Non-pigmented ciliary epithelial cell (primary cell): ENCODE measurements at regions not wholly inside any gene's neighbourhood (a gene's known extent, or its start where the extent isn't known, plus 50 kb on each side); places are given as distances from the start of the nearest gene placed in this dataset.

ENCODE experiments used
- DNase-seq: peaks from one replicate; pipeline ENCODE4 v3.0.0-alpha.2; 2010; ENCODE audit warnings: low read depth

DNA sequence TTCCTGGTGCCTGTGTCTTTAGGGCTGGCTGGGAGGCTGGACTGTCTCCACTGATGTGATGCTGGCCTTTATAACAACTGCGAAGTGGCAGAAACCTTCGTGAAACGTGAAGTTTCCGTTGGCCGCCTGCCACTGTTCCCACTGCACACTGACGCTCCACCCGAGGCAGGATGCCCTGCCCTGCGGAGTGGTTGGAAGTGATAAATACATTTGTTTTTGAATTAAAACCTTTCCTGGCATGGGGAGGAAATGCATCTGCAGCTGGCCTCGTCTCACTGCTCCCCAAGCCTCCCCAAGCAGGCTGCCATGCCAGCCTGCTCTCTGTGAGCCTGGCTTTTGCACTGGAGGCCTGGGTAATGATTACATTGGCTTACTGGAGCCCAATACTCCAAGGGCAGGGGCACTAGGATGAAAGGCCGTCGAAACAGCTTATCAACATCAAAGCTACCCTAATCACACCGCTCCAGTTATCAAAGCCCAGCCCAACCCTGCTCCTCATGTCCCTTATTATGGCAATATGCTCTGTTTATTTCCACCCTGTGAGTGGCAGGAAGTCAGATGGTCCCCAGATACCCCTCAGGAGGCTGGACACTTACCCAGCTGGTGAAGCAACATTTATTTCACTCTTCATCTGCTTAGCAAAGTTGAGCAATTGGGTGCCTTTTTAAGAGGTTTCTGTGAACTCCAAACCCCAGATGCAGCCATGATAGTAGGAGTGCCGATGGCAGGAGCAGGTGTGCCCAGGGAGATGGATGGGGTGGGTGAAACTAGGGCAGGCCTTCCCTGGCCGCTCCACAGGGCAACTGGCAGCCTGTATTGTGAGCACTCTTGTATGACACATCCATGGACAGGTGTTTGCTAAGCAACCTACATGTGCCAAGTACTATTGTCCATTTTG, 97.4 kb upstream of the ITGA6 start:
- no peak for DNase-seq

DNA sequence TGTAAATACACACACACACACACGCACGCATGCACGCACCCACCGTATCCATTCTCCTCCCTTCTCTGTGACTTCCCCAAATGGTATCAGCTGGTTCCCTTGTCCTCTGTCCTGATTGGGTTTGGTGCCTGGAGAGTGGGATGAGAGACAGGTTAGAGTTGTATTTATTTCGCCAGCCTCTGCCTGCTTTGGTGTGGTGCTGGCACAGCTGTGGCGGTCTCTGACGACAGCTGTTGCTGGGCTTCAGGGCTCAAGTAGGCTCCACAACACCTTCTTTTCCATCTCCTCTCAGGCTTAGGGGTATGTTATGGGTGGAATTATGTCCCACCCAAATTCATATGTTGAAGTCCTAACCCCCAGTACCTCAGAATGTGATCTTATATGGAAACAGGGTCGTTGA, 94.9 kb upstream of the ITGA6 start:
- DNase-seq, result no peak

DNA sequence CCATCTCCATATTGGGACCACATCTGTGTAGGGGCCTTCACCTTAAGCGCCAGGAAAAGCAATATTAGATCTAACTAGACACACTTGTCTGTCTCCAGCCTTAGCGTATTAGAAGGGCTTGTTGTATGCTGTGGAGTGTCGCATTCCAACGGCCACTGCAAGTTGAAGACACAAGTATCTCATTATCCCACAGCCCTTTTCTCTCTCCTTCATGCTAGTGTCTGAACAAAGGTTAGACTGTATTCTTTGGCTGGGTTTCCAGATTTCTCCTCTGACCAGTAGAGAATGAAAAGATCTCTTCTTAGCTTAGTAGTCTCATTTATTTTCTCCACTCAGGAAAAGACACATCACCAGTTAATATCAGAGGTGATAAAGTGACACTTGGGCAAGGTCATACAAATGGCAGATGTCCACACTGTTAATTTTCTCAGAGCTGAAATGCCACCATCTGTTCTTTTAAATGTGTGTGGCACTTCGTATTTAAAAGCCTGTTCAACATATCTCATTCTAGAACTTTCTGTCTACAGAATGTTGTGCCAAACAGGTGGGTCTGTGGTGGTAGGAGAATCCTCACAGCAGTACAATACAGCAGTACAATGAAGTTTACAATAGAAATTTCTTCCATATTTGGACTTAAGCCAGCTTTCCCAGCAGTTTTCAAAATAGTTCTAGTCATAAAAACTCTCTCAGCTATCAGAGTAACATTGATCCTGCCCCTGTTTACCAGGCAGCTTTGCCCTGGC, 94.0 kb upstream of the ITGA6 start:
- DNase-seq, result no peak

DNA sequence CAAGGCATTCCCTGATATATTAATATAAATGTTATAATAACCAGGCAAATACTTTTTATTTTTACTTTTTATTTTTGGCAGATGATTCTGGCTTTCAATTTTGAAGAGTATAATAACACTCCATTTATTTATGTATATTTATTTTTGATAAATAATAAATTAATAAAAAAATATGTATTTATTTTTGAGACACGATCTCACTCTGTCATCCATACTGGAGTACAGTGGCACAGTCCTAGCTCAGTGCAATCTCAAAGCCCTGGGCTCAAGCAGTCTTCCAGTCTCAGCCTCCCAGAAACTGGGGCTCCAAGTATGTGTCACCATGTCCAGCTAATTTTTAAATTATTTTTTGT, 93.4 kb upstream of the ITGA6 start:
- DNase-seq, result no peak

DNA sequence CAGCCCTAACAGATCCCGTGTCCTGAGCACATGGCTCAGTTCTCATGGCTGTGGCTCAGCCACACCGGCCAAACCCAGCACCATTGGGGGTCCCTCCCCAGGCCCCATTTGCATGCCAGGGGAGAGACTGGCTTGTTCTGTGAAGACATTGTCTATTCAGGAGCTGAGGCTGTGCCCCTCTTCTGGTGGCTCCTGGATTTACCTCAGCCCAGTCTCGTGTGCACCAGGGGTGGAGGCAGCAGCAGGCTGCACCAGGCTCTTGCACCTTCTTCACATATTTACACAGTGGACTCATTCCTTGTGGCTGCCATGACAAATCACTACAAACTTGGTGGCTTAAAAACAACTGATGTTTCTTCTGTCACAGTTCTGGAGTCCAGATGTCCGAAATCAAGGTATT, 92.4 kb upstream of the ITGA6 start:
- DNase-seq, result no peak

DNA sequence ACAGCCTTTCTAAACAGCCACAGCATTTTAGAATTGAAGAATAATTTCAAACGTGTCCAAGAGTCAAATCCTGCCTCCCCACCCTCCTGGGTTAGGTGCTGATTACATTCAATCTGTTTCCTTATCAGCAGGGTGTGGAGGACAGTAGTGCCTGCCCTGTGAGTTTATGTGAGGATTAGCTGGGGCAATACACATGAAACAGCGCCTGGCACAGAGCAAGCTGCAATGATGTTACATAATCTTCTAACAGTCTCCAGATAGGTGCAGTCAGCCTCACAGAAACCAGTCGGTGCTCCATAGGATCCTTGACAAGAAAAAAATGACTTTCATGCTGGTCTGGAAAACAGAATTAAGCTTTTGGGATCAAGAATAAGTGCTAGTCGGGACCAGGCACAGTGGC, 91.7 kb upstream of the ITGA6 start:
- no peak for DNase-seq

DNA sequence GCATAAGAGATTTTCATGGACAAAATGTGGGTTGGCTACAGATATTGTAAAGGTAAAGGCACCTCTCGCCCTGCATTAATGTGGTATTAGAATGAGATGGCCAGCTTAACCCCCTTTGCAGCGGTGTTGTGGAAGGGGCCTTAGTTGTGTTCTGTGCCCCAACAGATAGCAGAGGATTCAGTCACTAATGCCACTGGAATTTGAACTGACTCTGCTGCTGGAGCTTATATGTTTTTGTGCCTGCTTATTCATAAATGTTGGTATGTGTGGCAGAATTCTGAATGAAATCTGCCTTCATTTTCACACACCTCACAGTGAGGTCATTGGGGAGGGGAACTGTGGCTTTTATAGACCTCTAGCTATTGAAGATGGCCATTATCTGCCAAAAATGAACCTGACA, 90.7 kb upstream of the ITGA6 start:
- no peak for DNase-seq

DNA sequence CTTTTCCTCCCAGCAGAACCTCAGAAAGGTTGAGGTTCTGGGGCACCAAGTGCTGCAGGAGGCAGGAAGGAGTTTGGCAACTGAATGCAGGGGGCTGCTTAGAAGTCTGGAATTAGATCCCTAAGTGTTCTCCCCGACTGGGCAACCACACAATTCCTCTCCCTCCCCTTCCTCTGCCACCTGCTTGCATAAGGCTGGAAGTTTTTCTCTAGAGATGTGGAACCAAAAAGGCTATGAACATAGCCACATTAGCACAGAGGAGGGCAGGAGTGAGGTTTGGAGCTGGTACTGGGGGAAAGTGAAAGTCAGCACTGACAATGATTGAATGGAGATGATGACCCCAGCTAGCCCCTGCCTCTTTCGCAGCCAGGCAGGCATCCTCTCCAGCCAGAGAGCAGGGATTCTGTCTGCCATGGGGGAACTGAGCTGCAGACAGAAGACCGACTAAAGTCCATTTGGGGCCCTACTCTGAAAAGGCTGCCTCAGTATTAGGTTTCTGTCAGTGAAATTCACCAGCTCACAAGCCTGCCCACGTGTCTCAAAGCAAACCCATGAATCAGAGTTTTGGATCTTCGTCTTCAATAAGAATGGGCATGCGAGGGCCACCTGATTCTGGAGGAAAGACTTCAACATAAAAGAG, 87.9 kb upstream of the ITGA6 start:
- no peak for DNase-seq

DNA sequence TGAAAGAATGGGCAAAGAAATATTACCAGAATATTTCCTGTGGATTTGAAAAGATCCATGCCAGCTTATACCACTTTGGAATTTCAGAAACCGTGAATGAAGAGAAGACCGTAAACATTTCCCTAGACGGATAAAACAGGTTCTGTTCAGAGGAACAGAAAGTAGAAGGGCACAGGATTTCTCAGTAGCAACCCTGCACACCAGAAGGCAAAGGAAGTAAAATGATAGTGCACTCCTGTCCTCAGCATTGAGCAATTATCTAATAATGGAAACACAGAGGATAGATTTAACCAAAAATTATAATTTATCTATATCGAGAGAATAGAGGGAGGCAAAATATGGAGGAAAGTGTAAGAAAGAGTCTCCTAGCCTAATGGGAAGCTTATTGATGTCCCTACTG, 87.0 kb upstream of the ITGA6 start:
- DNase-seq, result no peak

DNA sequence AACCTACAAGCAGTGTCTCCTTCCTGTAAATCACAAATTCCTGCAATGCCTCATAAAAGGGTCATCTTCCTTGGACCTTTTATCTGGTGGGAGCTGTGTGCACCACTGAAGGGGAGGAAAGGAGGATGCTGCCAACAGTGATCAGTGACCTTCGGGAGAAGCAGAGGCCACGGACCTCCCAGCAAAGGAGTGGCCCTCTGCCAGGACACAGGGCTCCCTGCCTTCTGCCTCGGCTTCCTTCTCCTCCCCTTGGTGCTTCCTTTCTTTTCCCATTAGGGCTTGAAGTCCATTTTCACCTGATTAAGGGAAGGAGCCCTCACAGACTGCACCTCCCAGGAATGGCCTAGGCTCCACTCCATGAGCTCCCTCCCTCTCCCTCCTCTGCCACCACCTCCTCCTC, 85.3 kb upstream of the ITGA6 start:
- no peak for DNase-seq

DNA sequence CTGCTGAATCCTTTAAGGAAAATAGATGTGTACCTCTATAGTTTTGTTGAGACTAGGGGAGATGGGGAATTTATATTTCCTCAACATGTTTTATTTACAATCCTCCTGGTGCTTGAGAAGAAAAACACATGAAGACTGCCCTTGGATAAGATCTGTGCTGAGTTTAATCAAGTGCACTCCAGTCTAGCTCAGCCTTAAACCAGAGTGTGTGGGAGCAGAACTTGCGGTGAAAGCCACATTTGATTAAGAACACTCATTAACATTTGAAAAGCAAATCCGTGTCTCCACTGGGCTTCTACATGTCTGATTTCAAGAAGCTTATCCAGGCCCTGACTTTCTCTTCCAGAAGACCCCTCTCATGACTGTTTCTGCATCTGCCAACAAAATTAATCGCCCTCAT, 84.8 kb upstream of the ITGA6 start:
- DNase-seq, result no peak

DNA sequence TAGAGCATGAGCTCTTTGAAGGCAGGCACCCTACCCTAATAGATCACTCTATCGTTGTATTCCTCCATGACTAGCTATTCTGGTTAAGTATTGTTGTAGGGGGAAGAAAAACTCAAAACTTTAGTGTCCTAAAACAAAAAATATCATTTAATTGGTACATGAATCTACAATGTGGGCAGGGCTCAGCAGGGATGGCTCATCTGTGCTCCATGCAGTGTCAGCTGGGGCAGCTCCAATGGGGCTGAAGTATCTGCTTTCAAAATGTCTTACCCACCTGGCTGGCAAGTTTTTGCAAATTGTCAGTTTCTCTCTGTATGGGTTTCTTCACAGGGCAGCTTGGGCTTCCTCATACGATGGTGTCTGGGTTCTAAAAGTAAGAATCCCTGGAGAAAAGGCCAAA, 83.2 kb upstream of the ITGA6 start:
- DNase-seq, result no peak

DNA sequence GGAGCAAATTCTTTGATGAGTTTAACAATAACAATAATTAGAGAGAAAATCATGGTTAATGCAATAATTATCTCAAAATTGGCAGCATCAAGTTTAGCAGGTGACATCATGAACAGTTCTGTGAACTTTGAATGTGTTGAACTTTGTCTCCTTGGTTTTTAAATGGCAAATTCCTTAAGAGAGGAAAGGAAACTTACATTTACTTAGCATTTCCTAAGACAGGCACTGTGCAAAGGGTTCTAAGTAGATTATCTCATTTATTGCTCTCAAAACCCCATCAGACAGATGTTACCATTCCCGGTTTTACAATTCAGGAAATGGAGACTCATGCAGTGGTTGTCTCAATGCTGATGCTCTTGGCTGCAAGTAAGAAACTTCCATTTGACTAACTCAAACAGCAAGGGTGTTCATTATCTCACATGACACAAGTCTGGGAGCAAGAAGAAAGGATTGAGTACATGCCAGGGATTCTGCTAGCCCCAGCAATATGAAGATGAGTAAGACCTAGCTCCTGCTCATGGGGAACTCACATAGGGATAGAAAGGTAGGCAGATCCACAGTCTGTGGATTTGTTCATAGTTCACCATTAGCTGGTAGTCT, 81.3 kb upstream of the ITGA6 start:
- DNase-seq, result no peak

DNA sequence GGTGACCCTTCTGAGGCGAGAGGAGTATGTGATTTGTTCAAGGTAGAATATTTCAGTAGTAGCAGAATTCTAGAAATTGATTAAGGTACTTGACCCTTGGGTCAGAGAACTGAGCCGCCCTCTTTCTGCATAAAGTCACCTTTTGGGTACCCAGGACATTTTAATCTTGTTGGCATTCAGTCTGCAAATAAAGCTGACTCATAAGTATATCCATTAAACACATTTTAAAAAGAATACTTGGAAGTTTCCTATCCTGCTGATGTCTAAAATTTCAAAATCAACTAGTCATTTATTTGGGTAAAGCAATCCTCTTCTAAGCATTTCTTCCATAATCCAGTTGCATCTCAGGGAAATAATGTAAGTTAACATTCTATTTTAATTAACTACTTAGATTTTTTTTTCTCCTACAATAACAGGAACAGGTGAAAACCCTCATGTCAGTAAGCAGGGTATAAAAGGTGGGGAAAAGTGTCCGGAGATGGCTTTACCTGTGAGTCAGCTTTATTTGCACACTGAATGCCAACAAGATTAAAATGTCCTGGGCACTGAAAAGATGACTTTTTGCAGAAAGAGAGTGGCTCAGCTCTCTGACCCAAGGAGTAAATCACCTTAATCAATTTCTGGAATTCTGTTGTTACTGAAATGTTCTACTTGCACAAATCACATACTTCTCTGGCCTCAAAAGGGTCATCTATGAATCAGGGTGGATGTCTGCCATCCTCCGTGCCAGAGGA, 78.7 kb upstream of the ITGA6 start:
- no peak for DNase-seq

DNA sequence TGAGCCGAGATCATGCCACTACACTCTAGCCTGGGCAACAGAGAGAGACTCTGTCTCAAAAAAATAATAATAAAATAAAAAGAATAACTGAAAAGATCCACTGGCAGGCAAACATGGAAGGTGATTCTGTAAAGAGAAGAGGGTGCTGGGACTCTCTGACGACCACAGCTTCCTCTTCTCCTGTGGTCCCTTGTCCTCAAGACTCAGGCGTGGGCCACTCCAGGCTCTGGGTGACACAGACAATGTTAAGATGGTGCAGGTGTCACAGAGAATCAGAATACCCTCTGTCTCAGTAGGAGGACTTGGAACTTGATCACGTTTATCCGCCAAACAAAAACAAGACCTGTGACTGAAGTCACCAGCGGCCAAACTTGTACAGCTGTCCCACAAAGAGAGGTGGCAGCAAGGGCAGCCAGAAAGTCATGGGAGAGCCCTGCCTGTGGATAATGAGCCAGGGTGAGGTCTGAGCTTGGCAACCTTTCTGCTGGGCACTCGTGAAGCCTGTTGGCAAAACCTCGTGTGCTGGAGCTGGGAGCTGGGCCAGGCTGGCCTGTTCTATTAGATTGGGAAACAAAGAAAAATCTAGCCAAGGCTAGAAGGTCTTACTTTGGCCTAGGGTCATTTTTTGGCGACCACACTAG, 76.4 kb upstream of the ITGA6 start:
- DNase-seq, result no peak

DNA sequence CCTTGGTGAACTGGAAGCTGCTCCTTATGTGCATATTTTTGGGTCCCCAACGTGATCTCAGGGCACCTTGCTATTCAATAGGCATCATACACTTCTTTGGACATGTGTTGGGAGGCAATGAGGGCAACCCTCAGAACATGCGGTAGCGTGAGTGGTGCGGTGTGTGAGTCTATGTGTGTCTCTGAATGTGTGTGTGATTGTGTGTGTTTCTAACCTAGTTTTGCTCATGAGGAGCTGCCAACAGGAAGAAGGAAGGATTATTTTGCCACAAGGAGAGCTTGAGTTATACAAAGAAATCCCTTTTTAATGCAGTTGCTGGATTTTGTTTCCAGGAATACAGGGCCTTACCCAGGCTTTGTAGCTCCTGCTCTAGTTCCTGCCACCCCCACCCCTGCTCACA, 75.8 kb upstream of the ITGA6 start:
- no peak for DNase-seq

DNA sequence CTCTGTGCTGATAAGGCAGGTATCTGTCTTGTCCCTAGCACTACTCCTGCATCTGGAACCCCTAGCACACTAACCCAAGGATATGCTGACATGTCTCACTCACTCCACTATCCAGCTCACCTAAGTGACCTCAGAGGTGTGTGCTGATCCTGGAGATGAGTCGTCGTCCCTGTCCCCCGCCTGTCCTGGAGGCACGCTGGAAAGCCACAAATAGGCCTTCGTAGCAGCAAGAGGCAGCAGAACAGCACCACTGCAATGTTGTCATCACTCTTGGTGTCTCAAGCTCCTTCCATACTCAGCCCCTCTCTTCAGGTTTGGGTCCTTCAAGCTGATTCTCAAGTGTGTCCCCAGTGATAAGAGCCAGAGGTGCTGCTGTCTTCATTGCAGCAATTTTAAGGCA, 73.0 kb upstream of the ITGA6 start:
- no peak for DNase-seq

DNA sequence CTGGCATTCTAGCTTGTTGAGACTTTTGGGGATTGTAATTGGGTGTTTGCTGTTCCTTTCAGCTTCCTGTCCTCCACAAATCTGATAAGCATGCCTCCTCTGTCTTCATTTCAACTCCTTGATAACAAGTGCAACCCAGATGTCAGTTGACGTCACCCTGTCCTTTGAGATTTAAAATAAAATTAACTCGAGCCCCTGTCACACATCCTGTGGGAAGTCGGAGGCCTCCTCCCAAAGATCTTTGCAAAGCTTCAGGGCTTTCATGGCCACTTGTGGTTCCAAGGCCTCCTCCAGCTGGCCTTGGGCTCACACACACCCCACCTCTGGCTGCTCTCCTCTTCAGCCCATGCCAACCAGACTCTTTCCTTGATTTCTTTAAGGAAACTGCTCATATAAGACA, 69.9 kb upstream of the ITGA6 start:
- no peak for DNase-seq

DNA sequence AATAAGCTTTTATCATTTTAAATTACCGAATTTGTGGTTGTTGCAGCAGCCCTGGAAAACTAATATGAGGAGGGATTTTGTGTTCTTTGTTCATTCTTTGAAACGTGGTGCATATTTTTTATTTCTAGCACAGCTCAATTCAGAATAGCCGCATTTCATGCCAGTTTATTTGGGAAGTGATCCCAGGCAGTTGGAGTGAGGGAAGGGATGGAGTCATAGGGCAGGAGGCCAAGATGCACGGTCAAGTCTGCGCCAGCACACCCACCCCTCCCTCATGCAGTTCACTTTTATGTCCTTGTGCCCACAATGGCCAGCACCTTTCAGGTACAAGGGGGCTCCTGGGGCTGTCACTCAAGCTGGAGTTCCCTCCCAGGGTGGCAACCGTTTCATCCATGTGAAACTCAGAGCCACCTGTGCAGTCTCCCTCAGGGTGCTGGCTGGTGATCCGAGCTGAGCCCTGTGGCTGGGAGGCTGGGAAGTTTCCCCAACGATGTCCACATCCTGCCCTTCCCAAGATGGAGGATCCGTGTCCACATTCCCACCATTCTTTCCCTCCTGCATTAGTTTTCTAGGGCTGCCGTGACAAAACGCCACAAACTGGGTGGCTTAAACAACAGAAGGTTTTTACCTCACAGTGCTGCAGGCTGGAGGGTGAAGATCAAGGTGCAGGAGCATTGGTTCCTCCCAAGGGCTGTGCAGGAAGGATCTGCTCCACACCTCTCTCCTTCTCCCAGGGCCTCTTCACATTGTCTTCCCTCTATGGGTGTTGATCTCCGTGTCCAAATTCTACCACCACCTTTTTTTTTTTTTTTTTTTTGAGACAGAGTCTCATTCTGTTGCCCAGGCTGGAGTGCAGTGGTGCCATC, 68.5 kb upstream of the ITGA6 start:
- no peak for DNase-seq

DNA sequence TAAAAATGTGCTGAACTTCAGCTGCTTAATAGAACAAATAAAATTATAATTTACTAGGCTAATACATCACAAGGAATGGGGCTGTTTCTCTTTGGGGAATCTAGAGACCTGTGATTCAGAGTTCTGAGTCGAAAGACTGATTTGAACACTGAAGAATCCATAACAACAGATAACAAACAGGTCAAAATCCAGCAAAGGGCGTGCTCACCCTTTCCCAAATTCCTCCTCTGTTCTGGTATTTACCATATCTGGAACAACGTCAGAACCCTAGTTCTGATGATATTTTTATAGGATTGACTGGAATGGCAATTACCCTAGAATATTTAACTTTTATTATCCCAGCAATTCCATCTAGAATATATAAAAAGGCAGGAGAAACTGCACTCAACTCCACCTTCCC, 66.0 kb upstream of the ITGA6 start:
- DNase-seq, result no peak

DNA sequence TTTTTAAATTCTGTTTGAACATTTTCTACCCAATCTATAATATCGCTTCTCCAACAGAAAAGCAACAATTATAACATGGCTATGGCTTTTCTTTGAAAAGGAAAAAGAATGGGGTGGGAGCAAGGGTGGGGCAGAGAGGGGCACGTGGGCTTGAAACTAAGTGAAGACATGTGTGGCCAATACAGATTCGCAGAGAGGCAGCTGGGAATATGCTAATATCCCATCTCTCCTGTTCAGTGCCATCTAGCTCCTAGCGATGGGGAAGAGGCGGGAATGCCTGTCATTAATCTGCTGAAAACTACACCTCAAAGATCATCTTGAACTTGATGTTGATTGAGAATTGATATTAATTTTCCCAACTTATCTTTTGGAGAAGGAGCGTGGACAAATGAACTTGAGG, 65.5 kb upstream of the ITGA6 start:
- DNase-seq, result no peak
